IPS-18a (cell line): ENCODE measurements at regions not wholly inside any gene's neighbourhood (a gene's known extent, or its start where the extent isn't known, plus 50 kb on each side); places are given as distances from the start of the nearest gene placed in this dataset.

Experiments
- H3K27ac ChIP-seq: one replicate; pipeline ENCODE4 v1.5.1; 2013; ENCODE audit warnings: low read length
- H3K27me3 ChIP-seq: one replicate; pipeline ENCODE4 v1.6.1; 2013; ENCODE audit warnings: mild to moderate bottlenecking, low read length; ENCODE audit not compliant: control insufficient read depth, insufficient read depth
- H3K36me3 ChIP-seq: one replicate; pipeline ENCODE4 v1.6.1; 2013; ENCODE audit warnings: low read depth, low read length; ENCODE audit not compliant: control insufficient read depth
- H3K4me1 ChIP-seq: one replicate; pipeline ENCODE4 v1.6.1; 2013; ENCODE audit warnings: low read depth, low read length; ENCODE audit not compliant: control insufficient read depth
- H3K4me3 ChIP-seq: one replicate; pipeline ENCODE4 v1.5.1; 2013; ENCODE audit warnings: low read length
- H3K9ac ChIP-seq: one replicate; pipeline ENCODE4 v1.6.1; 2013; ENCODE audit warnings: mild to moderate bottlenecking, low read length, moderate library complexity
- H3K9me3 ChIP-seq: one replicate; pipeline ENCODE4 v1.6.1; 2013; ENCODE audit warnings: low read depth, low read length; ENCODE audit not compliant: control insufficient read depth

GRCh38 chr5:98193921-98194760 is 579.3 kb upstream of the RGMB start:
- no peaks in the 10 kb centered on the region for H3K9me3 ChIP-seq
- no peak overlapping the region for H3K27ac ChIP-seq
- H3K4me3 ChIP-seq: no peak overlapping the region
- H3K9ac ChIP-seq: no peak overlapping the region
- no peaks in the 10 kb centered on the region for H3K27me3 ChIP-seq
- H3K36me3 ChIP-seq: no peaks in the 10 kb centered on the region
- no peaks in the 10 kb centered on the region for H3K4me1 ChIP-seq

DNA sequence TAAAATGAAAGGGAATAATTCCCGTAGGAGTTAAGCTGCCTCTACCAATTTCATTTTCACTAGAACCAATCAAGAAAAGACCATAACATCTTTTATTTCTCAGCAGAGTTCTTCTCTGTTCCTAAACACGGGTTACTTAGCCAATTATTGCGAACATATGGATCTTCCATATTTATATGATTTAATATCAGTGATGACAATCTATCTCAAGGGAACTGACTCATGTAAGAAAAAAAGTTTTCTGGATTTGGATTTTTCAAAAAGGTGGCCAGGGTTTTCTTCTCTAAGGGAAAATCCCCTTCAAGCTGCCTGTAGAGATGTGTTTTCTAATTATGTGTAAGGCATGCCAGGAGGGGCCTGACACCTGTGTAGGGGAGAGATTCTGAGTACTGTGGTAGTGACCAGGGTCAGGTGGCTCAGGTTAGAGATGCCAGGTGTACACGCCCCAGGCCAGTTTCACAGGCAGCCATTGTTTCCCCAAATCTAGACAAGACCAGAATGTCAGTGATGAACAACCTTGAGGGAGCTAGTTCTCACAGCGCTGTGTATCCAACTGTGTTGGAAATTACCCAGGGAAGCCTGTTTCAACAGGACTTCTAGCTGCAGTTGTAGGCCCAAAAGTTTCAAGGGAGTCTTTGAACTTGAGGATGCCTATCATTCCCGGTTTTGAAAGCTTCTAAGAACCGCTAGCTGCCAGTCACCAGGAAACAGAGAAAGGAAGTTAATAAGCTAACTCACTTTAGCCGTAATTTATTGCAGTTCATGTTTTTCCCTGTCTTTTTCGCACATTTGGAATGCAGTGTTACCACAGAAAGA is 572.5 kb upstream of the RGMB start:
- H3K9ac ChIP-seq: no peak overlapping the region
- H3K4me3 ChIP-seq: no peak overlapping the region
- no peak overlapping the region for H3K27ac ChIP-seq
- H3K27me3 ChIP-seq: no peaks in the 10 kb centered on the region
- H3K36me3 ChIP-seq: no peaks in the 10 kb centered on the region
- H3K4me1 ChIP-seq: no peaks in the 10 kb centered on the region
- no peaks in the 10 kb centered on the region for H3K9me3 ChIP-seq

DNA sequence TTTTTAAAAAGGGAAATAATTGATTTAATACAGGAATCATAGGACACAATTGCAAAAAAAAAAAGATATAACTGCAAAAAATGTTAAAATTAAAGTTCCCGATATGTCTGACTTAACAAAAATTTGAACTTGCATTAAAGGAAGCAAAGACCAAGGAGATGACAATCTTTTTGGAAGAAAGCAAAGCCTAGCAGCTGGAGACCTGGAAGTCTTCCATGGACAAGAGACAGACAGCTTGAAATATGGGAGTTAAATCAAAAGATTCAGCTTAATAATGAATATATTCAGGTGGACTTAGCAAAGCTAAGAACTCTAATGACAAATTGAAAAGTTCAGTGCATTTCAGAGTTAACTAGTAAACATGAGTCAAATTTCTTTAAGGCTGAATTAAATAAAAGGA is 568.7 kb upstream of the RGMB start:
- H3K9ac ChIP-seq: no peak overlapping the region
- no peak overlapping the region for H3K27ac ChIP-seq
- H3K36me3 ChIP-seq: no peaks in the 10 kb centered on the region
- no peak overlapping the region for H3K4me3 ChIP-seq
- no peaks in the 10 kb centered on the region for H3K27me3 ChIP-seq
- H3K9me3 ChIP-seq: no peaks in the 10 kb centered on the region
- H3K4me1 ChIP-seq: no peaks in the 10 kb centered on the region

GRCh38 chr5:98205691-98206461 is 567.6 kb upstream of the RGMB start:
- no peak overlapping the region for H3K27ac ChIP-seq
- H3K9me3 ChIP-seq: no peaks in the 10 kb centered on the region
- H3K9ac ChIP-seq: no peak overlapping the region
- no peaks in the 10 kb centered on the region for H3K27me3 ChIP-seq
- no peak overlapping the region for H3K4me3 ChIP-seq
- no peaks in the 10 kb centered on the region for H3K36me3 ChIP-seq
- no peaks in the 10 kb centered on the region for H3K4me1 ChIP-seq

DNA sequence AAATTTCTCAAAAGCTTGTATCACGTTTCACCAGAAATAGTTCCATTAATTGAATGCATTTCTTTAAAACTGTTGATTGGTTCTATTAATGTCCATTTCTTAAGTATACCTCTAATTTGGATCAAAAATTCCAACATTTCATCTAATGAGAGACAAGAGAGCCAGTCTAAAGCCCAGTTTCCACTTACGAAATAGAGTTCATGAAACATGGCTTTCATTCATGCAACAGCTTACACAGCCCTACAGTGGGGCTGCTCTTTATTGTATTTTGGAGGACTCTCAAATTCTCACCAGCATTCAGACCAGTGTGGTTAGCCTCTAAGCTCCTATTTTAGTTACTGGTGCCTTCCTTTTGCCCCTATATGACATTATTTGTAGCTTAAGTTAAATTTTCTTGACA is 566.9 kb upstream of the RGMB start:
- no peak overlapping the region for H3K27ac ChIP-seq
- H3K36me3 ChIP-seq: no peaks in the 10 kb centered on the region
- no peak overlapping the region for H3K9ac ChIP-seq
- H3K4me3 ChIP-seq: no peak overlapping the region
- no peaks in the 10 kb centered on the region for H3K27me3 ChIP-seq
- H3K4me1 ChIP-seq: no peaks in the 10 kb centered on the region
- no peaks in the 10 kb centered on the region for H3K9me3 ChIP-seq

DNA sequence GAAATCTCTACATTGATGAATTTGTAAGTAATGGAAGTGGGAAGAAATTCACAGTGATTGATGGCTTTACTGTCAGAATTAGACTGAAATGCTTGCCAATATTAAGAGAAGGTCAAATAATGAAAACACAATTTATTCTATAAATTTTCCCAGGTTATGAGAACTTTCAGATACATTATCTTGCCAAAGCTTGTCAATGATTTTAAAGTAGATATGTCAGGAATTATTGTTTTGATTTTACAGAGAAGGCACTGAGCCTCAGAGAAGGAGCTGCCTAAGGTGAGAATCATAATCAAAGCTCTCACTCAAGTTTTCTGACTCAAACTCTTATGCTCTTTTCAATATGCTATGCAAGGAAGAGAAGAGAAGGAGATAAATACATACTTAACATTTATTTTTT is 564.0 kb upstream of the RGMB start:
- Histone ChIP-seq H3K9ac (no peak overlapping the region), H3K27ac (no peak overlapping the region), H3K27me3 (no peaks in the 10 kb centered on the region), H3K36me3 (no peaks in the 10 kb centered on the region), H3K9me3 (no peaks in the 10 kb centered on the region), H3K4me1 (no peaks in the 10 kb centered on the region), H3K4me3 (no peak overlapping the region)

- H3K9ac ChIP-seq: no peak overlapping the region
- H3K27me3 ChIP-seq: no peaks in the 10 kb centered on the region
- no peaks in the 10 kb centered on the region for H3K36me3 ChIP-seq
- H3K9me3 ChIP-seq: no peaks in the 10 kb centered on the region
- H3K27ac ChIP-seq: no peak overlapping the region
- no peak overlapping the region for H3K4me3 ChIP-seq
- no peaks in the 10 kb centered on the region for H3K4me1 ChIP-seq
Observed at GRCh38 chr5:98214240-98215051, 559.0 kb upstream of the RGMB start.

DNA sequence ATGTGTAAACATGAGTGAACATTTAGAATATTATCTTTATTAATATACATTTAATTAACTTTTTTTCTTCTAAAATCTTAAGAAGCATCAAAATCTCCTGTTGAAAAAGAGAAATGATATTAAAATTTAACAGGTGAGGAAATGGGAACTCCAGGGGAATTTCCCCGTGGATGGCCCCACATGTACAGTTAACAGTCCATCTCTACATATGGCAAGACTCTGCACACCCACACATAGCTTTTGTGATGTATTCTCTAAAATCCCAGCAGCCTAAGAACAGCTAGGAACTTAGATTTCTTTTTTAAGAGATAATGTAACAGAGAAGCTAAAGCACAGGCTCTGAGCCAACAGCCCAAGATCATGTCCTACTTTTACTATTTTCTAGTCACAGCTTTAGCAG is 556.3 kb upstream of the RGMB start:
- no peak overlapping the region for H3K4me3 ChIP-seq
- H3K9me3 ChIP-seq: no peaks in the 10 kb centered on the region
- H3K36me3 ChIP-seq: no peaks in the 10 kb centered on the region
- no peak overlapping the region for H3K27ac ChIP-seq
- H3K27me3 ChIP-seq: no peaks in the 10 kb centered on the region
- H3K4me1 ChIP-seq: no peaks in the 10 kb centered on the region
- H3K9ac ChIP-seq: no peak overlapping the region

- Histone ChIP-seq H3K4me1 (no peaks in the 10 kb centered on the region), H3K36me3 (no peaks in the 10 kb centered on the region), H3K9me3 (no peaks in the 10 kb centered on the region), H3K27me3 (no peaks in the 10 kb centered on the region), H3K27ac (no peak overlapping the region), H3K4me3 (no peak overlapping the region), H3K9ac (no peak overlapping the region)
Observed at GRCh38 chr5:98218838-98219237, 554.6 kb upstream of the RGMB start.

DNA sequence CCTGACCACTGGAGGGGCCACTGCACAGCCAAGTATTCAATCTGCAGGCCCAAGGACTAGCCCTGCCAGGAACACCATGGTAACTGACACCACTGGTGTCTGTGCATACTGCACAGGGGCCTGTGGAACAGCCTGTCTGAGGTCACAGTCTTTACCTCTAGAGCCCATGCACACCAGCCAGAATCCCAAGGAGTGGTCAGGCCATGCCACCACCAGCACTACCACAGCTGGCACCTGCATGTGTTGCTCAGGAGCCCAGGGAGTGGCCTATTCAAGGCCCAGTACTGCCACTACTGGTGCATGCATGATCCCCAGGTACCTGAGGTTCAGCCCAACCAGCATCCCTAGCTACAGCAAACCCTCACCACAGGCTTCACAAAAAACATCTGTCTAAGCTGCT is 546.0 kb upstream of the RGMB start:
- Histone ChIP-seq H3K9me3 (peaks cover 5% of the 10 kb centered on the region), H3K4me3 (no peak overlapping the region), H3K27ac (no peak overlapping the region), H3K4me1 (no peaks in the 10 kb centered on the region), H3K9ac (no peak overlapping the region), H3K27me3 (no peaks in the 10 kb centered on the region), H3K36me3 (no peaks in the 10 kb centered on the region)

DNA sequence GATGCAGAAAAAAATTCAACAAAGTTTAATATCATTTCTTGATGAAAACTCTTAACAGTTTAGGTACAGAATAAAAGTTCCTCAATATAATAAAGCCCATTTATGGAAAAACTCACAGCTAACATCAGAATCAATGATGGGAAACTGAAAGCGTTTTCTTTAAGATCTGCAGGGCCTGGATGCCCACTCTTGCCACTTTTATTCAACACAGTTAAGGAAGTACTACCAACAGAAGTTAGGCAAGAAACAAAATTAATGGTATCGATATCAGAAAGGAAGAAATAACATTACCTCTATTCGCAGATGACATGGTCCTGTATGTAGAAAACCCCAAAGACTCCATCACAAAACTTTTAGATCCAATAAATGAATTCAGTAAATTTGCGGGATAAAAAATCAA is 542.4 kb upstream of the RGMB start:
- H3K9ac ChIP-seq: no peak overlapping the region
- no peak overlapping the region for H3K4me3 ChIP-seq
- no peak overlapping the region for H3K27ac ChIP-seq
- no peaks in the 10 kb centered on the region for H3K36me3 ChIP-seq
- no peaks in the 10 kb centered on the region for H3K4me1 ChIP-seq
- H3K9me3 ChIP-seq: peaks cover 6% of the 10 kb centered on the region
- no peaks in the 10 kb centered on the region for H3K27me3 ChIP-seq
